A549 (cell line): ENCODE measurements at regions not wholly inside any gene's neighbourhood (a gene's known extent, or its start where the extent isn't known, plus 50 kb on each side); places are given as distances from the start of the nearest gene placed in this dataset.

ENCODE experiments used
- CTCF ChIP-seq: fragments of >200 bp; sonication (Bioruptor Twin); formaldehyde crosslinking; IDR thresholded peaks from 3 replicates; pipeline ENCODE4 v1.5.1; 2016
- SMC3 ChIP-seq: fragments of >200 bp; sonication (Bioruptor Twin); formaldehyde crosslinking; IDR thresholded peaks from 3 replicates; pipeline ENCODE4 v1.6.1; 2018; ENCODE audit warnings: inconsistent platforms
- TF ChIP-seq, protein P1 (sequence below): IDR thresholded peaks from 2 replicates; pipeline ENCODE4 v1.6.1; 2012

GRCh38 chr20:59485576-59486454 is 118.5 kb upstream of the PHACTR3 start:
- TF ChIP-seq SMC3 (no peak), CTCF (no peak)
- TF ChIP-seq, protein P1, sequence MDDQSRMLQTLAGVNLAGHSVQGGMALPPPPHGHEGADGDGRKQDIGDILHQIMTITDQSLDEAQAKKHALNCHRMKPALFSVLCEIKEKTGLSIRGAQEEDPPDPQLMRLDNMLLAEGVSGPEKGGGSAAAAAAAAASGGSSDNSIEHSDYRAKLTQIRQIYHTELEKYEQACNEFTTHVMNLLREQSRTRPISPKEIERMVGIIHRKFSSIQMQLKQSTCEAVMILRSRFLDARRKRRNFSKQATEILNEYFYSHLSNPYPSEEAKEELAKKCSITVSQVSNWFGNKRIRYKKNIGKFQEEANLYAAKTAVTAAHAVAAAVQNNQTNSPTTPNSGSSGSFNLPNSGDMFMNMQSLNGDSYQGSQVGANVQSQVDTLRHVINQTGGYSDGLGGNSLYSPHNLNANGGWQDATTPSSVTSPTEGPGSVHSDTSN: no peak
